Endothelial cell (in vitro differentiated cells): ENCODE measurements at regions not wholly inside any gene's neighbourhood (a gene's known extent, or its start where the extent isn't known, plus 50 kb on each side); places are given as distances from the start of the nearest gene placed in this dataset.
"Not testable (repeated sequence)": the region's sequence is repeated elsewhere in the genome, so short reads cannot be mapped to it uniquely, and the experiment has no call there.

ENCODE experiments used
- DNase-seq: peaks from one replicate; pipeline ENCODE4 v3.0.0; 2021; ENCODE audit warnings: low spot score
- H3K27ac Mint-ChIP-seq: one replicate; pipeline ENCODE4 v1.8.0; 2021; ENCODE audit warnings: mixed read lengths, inconsistent platforms; ENCODE audit not compliant: unreplicated experiment
- H3K27me3 Mint-ChIP-seq: one replicate; pipeline ENCODE4 v1.8.0; 2021; ENCODE audit warnings: mild to moderate bottlenecking, moderate library complexity, mixed read lengths, inconsistent platforms; ENCODE audit not compliant: unreplicated experiment
- H3K36me3 Mint-ChIP-seq: one replicate; pipeline ENCODE4 v1.8.0; 2021; ENCODE audit warnings: mild to moderate bottlenecking, low read depth, mixed read lengths, inconsistent platforms; ENCODE audit not compliant: unreplicated experiment
- H3K4me1 Mint-ChIP-seq: one replicate; pipeline ENCODE4 v1.8.0; 2021; ENCODE audit warnings: mild to moderate bottlenecking, mixed read lengths, inconsistent platforms; ENCODE audit not compliant: unreplicated experiment
- H3K4me3 Mint-ChIP-seq: one replicate; pipeline ENCODE4 v1.8.0; 2021; ENCODE audit warnings: mild to moderate bottlenecking, mixed read lengths, inconsistent platforms; ENCODE audit not compliant: unreplicated experiment
- H3K9me3 Mint-ChIP-seq: one replicate; pipeline ENCODE4 v1.8.0; 2021; ENCODE audit warnings: mixed read lengths, inconsistent platforms; ENCODE audit not compliant: unreplicated experiment
- TF ChIP-seq, protein P1 (sequence below): fragments of 200-600 bp; sonication (generic); IDR thresholded peaks from one replicate; pipeline ENCODE4 v1.5.0; 2021; ENCODE audit warnings: antibody characterized with exemption; ENCODE audit not compliant: unreplicated experiment

DNA sequence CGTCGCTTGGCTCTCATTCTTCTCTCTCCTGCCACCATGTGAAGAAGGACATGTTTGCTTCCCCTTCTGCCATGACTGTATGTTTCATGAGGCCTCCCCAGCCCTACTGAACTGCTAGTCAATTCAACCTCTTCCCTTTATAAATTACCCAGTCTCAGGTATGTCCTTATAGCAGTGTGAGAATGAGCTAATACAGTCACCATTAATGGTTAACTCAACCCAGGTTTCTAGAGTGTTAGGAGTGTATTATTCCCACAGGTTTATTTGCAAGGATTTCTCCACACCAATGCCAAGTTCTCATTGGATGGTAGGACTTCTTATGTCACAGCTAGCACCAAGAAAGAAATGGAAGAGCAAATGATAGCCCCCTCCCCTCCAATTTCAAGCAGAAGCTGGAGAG lies 71.9 kb downstream of the DYNAP start:
- no peak overlapping the region for H3K27ac Mint-ChIP-seq
- no peaks in the 10 kb centered on the region for H3K27me3 Mint-ChIP-seq
- TF ChIP-seq, protein P1, sequence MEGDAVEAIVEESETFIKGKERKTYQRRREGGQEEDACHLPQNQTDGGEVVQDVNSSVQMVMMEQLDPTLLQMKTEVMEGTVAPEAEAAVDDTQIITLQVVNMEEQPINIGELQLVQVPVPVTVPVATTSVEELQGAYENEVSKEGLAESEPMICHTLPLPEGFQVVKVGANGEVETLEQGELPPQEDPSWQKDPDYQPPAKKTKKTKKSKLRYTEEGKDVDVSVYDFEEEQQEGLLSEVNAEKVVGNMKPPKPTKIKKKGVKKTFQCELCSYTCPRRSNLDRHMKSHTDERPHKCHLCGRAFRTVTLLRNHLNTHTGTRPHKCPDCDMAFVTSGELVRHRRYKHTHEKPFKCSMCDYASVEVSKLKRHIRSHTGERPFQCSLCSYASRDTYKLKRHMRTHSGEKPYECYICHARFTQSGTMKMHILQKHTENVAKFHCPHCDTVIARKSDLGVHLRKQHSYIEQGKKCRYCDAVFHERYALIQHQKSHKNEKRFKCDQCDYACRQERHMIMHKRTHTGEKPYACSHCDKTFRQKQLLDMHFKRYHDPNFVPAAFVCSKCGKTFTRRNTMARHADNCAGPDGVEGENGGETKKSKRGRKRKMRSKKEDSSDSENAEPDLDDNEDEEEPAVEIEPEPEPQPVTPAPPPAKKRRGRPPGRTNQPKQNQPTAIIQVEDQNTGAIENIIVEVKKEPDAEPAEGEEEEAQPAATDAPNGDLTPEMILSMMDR: no peak
- H3K9me3 Mint-ChIP-seq: no peaks in the 10 kb centered on the region
- no peak overlapping the region for H3K4me3 Mint-ChIP-seq
- no peaks in the 10 kb centered on the region for H3K36me3 Mint-ChIP-seq
- no peaks in the 10 kb centered on the region for H3K4me1 Mint-ChIP-seq
- no peak for DNase-seq

DNA sequence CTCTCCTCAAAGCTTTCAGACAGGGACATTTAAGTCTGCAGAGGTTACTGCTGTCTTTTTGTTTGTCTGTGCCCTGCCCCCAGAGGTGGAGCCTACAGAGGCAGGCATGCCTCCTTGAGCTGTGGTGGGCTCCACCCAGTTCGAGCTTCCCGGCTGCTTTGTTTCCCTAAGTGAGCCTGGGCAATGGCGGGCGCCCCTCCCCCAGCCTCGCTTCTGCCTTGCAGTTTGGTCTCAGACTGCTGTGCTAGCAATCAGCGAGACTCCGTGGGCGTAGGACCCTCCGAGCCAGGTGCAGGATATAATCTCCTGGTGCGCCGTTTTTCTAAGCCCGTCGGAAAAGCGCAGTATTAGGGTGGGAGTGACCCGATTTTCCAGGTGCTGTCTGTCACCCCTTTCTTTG lies 78.7 kb downstream of the DYNAP start:
- not testable (repeated sequence) for H3K9me3 Mint-ChIP-seq, H3K4me1 Mint-ChIP-seq, H3K27me3 Mint-ChIP-seq, DNase-seq, H3K36me3 Mint-ChIP-seq, H3K4me3 Mint-ChIP-seq, H3K27ac Mint-ChIP-seq

DNA sequence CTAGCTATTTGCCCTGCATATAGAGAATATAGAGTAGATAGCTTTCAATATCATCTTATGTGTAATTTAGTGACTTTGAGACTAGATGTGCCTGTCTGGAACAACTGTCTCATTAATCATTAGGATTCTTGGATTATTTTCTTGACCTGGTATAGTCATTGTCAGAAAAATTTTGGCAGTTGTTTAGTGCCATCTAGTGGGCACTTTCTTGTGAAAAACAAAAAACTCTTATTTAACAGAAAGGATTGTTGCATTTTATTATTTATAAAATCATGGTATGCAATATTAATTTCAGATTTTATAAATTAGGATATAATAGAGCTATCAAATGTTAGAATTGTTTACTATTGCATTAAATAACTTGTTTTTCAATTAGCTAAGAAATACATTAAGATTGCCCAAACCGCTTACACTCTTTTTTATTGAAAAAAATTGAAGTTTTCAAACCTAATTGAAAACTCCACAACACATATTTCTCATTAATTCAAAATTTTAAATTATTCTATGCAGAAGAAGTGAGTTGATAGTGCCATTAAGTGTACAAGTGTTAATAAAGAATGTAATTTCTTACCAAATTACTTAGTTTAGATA lies 80.3 kb downstream of the DYNAP start:
- Mint-ChIP-seq H3K36me3 (no peaks in the 10 kb centered on the region), H3K9me3 (no peaks in the 10 kb centered on the region), H3K4me3 (no peak overlapping the region), H3K27me3 (no peaks in the 10 kb centered on the region), H3K4me1 (no peaks in the 10 kb centered on the region), H3K27ac (no peak overlapping the region)
- no peak for DNase-seq
- TF ChIP-seq, protein P1: peak; percentile 85

DNA sequence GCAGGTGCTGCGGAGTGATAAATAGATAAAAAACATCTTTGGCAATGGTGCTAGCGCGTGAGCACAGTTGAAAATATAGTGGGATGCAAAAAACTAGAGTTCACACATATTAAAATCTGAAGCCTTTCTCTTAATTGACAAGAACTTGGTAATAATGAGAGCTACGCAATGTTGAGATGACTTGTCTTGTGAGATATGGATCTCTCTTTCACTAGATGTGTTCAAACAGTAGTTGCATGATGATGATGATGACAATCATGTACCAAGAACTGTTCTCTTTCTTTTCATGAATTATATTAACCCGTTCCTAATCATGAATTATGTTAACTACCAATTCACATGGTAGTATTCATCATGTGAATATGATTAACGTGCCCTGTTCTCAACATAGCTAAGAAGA lies 81.1 kb downstream of the DYNAP start:
- no peaks in the 10 kb centered on the region for H3K36me3 Mint-ChIP-seq
- TF ChIP-seq, protein P1: no peak
- DNase-seq: no peak
- no peaks in the 10 kb centered on the region for H3K9me3 Mint-ChIP-seq
- no peaks in the 10 kb centered on the region for H3K4me1 Mint-ChIP-seq
- no peak overlapping the region for H3K4me3 Mint-ChIP-seq
- no peak overlapping the region for H3K27ac Mint-ChIP-seq
- H3K27me3 Mint-ChIP-seq: no peaks in the 10 kb centered on the region

DNA sequence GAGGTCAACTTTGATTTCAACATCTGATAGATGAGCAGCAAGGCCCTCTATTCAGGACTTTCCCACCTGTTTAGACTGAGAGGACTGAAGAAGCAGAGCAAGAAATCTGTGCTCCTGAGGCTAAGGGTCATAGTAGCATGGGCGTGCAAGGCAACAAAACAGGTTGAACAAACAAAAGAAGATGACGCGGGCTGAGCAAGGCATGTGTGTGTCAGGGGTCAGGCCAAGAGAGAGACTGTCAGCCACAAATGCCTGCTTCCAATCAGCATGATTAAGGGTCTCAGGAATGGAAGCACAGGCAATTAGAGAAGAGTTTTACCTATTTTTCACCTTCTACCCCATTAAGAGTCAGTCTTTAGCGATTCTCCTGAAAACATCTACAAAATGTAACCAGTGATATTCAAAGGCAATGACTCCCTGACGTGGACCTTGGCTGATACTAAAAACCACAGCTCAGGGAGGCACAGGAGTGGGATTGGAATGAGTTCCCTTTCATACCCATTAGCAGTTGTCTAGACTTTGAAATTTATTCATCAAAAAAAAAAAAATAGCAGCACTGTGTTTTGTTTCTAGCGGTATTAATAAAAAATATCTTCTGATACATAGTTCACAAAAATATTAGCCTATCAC lies 81.9 kb downstream of the DYNAP start:
- H3K27ac Mint-ChIP-seq: no peak overlapping the region
- no peak for DNase-seq
- H3K36me3 Mint-ChIP-seq: no peaks in the 10 kb centered on the region
- TF ChIP-seq, protein P1: no peak
- H3K27me3 Mint-ChIP-seq: no peaks in the 10 kb centered on the region
- H3K4me1 Mint-ChIP-seq: no peaks in the 10 kb centered on the region
- no peaks in the 10 kb centered on the region for H3K9me3 Mint-ChIP-seq
- H3K4me3 Mint-ChIP-seq: no peak overlapping the region
